GM18870 (cell line): ENCODE measurements at regions not wholly inside any gene's neighbourhood (a gene's known extent, or its start where the extent isn't known, plus 50 kb on each side); places are given as distances from the start of the nearest gene placed in this dataset.
"Not testable (repeated sequence)": the region's sequence is repeated elsewhere in the genome, so short reads cannot be mapped to it uniquely, and the experiment has no call there.

Experiments used
- ATAC-seq: cut with Tn5 transposase; IDR thresholded peaks from one replicate; pipeline ENCODE4 v1.9.1; 2021; ENCODE audit warnings: moderate library complexity; ENCODE audit not compliant: unreplicated experiment

DNA sequence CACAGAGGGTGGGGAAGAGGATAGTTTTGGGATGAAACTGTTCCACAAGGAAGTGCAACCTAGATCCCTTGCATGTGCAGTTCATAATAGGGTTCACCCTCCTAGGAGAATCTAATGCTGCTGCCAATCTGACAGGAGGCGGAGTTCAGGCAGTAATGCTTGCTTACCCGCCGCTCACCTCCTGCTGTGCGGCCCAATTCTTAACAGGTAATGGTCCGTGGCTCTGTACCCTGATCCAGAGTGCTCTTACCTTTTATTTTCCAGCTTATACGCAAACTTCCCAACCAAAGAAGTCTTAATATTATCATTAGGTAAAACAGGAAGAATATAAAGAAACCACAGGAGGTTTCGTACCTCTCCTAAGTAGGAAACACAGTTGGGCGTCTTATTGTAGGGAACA, 82.7 kb upstream of the CD302 start:
- no peak for ATAC-seq

DNA sequence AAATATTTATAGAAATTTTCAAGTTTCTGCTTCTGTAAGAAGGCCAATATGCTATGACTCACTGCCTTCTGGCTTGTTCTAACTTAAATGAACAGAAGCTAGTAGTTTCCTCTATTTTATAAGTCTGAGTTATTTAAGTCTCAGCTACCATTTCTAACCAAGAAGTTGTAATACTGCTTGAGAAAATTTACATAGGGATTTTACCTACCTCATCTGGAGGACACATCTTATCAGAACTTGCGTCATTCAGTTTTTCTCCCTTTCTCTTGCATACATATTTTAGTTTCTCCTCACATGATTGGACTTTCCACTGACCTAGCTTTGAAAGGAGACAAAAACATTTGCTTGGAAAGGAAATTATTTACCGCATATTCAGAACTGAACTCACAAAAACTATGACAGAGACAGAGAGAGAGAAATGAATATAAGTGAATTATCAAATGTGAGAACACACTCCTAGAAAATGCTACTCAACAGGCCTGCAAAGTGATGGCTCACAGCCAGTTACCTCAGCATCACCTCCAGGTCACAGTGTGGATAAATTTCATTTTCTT, 81.1 kb upstream of the CD302 start:
- ATAC-seq = peak; percentile 90

DNA sequence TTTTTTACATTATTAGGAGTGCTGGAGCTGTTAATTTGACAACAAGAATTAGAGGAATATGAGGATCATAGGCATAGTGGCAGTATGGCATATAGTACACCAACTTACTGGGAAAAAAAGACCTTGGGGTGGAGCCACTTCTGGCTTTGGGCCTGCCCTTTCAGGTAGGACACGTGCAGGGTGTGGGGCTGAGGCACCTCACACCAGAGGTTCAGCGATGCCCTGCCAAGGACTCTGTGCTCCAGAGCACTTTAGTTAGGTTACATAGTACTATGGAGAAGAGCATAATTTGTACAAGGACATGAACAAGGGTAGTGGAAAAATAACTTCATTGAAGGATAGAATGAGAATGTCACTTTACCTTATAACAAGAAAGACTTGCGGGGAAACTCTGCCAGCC, 77.1 kb upstream of the CD302 start:
- no peak for ATAC-seq

DNA sequence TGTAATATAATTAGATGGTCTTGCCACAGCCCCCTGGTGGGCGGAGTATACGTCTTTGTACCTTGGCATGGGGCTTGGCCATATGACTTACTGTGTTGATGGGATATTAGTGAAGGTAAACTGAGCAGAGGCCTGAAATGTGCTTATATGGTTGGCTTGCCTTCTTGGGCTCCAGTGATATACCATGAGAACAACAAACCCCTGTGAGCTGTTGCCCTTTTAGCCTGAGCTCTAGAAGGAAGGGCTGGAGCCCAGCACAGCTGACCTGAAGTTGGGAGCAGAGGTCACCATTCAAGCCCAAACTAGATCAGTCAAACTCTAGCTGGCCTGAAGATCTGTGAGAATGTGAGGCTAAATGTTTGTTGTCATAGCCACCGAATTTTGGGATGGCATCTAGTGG, 75.2 kb upstream of the CD302 start:
- ATAC-seq = no peak

DNA sequence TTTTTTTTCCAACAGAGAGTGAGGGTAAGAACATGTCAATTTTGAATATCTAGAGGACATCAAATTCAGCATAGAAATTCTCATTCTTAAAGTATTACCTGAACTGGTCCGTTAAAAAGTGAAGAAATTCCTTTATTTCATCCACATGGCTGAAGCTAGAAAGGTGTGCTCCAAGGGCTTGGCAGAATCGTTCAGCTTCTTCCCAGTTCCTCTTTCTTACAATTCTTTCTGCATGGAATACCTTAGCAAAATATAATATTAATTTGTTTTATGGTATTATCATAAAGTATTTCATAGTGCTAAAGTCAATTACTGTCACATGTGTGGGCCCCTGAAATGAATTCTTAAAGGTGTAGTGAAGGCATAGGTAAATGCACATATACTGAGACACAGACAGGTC, 74.3 kb upstream of the CD302 start:
- no peak for ATAC-seq

DNA sequence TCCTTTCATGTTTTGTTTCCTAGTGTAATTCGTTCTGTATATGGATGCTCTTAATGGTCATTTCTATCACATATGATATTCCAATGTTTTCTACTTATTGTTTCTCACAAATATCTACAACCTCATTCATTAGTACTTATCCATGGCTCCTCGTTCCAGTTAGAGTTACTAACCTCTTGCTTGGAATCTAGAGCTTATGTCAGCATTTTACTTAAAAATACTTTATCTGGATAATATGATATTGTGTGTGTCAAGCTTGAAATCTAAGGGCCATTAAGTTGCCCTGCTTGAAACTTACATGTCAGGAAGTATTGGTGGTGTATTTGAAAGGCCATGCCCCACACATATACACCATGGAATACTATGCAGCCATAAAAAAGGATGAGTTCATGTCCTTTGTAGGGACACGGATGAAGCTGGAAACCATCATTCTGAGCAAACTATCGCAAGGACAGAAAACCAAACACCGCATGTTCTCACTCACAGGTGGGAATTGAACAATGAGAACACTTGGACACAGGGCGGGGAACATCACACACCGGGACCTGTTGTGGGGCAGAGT, 70.7 kb upstream of the CD302 start:
- ATAC-seq = not testable (repeated sequence)

DNA sequence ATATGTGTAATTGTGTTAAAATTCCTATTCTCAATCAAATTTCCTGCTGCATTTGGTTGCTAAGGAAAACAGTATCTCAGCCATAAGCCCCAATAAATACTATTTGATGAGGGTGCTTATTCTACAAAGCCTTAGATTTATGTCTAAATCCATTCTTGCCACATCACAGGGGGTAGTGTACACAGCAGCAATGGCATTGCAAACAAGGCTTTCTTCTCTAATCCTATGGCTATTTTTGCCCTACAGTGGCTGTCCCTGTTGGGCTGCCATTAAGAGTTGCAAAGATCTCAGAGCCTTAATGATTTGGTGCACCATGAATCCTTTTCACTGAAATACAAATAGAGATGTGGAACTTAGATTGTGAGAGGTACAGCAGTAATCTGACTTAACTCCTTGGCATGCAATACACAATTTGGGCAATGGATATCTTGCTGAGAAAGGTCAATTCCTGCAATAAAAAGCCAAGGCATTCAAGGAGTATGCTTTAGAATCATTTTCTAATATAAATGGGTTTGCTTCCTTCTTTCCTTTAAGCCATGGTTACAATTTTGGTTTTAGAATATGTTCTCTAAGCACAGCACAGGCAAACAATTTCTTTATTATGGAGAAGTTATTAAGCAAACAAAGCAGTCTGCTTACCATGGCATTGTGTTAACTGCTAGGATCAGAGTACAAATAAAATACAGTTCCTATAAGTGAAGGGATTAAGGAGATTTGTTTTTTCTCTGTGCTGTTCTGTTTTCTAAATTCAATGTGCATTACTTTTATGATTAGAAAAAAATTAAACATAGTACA, 69.8 kb upstream of the CD302 start:
- ATAC-seq = no peak

DNA sequence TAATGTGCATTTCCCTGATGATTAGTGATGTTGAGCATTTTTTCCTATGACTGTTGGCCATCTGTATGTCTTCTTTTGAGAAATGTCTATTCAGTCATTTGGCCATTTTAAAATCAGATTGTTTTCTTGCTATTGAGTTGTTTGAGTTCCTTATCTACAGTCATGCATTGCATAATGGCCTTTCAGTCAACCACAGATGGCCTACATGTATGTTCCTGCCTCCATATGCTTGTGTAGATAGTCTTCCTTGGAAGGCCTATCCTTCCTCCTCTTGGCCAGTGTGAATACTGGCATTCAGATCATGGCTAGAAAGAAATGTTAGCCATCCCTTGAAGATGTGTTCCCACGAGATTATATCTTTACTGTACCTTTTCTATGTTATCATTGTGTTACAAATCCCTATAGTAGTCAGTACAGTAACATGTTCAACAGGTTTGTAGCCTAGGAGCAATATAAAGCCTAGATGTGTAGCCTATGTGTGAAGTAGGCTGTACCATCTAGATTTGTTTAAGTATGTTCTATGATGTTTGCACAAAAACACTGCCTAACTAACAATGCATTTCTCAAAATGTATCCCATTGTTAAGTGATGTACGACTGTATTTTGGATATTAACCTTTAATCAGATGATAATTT, 65.6 kb upstream of the CD302 start:
- ATAC-seq = no peak

DNA sequence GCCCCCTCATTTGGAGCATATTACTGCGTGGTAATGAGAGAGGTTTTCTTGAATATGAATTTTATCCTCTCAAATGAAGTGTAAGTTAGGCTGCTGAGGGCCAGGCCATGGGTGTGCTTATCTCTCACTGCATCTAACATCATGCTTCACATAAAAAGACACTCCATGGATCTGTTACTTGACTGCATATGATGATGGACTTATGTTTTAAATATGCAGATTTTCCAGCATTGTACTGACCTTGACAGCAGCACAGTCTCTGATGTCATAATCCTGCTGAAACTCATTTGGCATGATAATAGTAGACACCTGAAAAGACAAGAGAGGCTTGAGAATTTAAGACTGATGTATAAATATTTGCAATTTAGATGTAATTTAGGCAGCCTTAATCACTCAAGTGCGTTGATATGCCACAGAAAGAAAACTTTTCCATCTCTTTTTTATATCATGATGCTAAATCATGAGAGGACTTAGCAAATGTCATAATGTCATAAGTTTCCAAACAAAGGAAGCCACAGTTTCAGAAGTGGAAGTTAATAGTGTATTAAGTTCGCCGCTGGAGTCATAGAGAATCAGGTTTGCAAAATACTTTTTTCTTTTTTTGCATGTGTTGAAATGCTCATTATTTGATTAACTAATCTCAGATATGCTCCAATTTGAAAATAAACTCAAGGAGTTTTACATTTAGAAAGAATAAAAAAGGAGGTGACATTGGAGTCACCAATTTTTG, 62.7 kb upstream of the CD302 start:
- no peak for ATAC-seq

DNA sequence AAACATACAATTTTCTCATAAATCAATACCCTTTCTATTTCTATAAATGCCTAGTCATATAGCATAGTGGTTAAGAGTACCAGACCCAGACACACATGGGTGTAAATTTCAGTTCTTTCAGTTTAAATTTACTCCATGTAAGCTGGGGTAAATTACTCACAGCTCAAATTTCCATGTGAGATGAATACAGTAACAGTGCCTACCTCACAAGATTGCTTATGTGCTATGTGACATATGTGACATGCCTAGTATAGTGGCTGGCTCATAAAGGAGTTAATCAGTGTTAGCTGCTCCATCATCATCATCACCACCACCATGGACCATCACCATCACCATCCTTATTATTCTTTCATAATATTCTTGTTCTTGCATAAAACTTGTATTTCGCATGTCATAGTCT, 61.6 kb upstream of the CD302 start:
- no peak for ATAC-seq

DNA sequence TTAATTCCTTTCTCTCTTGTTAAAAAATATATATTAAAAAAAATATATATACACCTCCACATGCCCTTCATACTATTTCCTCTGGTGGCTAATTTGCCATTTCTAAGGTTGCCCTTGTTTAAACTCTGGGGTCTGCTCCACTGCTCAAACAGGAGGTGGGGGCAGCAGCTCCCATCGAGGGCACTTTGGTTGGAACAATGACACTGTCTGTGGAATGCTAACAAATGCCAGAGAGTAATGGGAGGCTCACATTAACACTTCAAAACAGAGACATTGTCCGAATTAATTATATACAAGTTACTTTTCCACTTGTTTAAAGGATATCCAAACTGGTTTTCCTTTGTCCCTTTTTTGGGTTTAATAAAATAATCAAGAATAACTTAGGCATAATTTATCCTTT, 58.8 kb upstream of the CD302 start:
- ATAC-seq = no peak

DNA sequence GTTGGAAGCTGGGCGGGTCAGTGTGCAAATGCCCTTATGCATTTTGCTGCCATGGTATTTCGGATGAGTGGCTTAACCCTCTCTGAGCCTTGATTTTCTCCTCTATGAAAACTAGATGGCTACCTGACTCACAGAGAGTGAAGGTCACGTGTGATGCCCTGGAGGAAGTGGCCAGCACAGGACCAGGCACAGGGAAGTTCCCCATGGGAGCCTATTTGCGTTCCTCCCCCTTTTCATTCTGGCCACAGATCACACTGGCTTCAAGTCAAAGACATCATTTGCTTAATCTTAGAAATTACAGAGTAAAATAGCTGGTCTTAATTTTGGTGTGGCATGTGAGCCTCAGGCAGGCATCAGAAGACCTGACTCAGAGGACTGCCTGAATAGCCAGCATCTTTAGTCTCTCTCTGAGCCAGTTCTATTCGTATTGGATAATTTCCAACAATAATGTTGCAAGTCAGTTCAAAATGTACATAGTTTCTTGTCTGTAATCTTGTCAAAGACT, 57.6 kb upstream of the CD302 start:
- ATAC-seq = no peak

DNA sequence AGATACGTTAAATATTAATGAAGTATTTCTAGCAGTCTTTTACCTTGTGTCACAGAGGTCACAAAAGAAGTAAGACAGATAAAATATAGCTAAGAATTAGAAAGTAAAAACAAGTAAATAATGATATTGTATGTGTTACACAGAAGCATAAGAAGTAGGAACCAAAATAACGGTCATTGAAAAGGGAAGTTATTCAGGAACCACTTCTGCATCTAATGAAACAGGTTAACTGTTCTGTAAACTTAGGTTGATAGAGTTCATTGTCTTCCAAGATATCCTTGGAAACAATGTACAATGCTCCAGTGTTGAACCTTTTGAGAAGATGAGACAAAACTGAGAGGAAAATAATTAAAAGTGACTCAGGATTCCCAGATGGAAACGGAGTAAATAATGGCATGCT, 57.1 kb upstream of the CD302 start:
- ATAC-seq = no peak

DNA sequence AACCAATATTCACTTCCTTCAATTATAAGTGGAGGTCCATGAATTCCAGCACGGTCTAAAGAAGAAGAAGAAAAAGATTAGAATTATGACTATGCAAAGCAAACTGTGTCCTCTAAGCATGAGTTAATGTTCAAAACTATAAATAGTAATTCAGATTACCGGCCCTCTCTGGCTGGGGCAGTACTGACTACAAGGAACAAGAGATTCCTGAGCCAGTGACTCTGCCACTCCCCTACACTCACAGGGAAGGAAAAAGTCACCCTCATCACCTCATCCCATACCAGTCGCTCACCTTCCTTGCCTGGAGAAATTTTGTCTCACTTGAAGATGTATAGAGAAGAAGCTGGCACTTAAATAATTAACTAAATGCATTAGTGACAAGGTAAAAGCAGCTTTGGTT, 56.5 kb upstream of the CD302 start:
- ATAC-seq = no peak

DNA sequence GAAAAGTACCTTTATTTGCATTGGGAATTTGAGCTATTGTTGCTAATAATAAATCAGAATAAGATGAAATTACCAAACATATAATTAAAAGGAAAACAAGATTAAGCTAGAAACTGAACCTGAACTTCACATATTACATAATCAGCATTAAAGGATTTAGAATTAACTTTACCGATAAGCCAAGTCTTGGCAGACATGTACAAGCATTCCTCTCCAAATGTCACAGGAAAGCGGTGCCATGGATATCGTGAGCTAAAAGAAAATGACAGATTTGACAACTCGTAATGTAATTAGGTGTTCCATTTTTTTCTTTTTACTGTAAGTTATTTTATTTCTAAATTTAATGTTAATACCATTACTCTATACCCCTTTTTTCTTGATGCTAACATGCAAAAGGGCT, 55.1 kb upstream of the CD302 start:
- no peak for ATAC-seq

DNA sequence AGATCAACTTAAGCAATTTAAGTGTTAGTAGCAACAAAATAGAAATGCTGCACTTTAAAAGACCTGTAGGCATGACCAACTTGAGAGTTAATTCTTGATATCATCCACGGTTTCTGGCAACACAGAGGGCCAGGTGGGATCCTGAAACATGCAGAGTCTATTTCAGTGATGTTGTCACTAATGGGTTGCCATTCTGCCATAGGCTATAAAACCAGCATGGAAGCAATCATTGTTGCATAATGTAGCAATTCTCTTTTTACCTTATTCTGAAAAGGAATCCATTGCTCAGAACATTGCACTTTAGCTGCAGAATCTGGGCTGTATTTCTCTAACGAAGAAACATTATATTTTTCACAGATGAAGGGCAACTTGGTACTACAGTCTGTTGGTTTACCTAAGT, 53.9 kb upstream of the CD302 start:
- no peak for ATAC-seq

DNA sequence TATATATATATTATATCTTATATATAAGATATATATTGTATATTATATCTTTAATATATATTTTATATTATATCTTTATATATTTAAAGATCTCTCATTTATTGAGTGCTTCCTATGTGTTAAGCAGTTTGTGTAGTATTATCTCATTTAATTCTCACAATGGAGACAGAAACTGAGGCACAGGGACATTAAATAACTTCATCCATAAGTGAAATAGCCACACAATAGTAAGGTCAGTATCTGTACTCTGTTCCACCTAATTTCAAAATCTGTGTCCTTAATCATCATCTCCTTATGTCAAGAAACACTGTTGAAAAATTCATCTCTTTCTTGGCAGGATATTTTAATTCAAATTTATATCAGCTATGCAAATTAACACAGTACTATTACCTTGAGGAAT, 52.8 kb upstream of the CD302 start:
- no peak for ATAC-seq

DNA sequence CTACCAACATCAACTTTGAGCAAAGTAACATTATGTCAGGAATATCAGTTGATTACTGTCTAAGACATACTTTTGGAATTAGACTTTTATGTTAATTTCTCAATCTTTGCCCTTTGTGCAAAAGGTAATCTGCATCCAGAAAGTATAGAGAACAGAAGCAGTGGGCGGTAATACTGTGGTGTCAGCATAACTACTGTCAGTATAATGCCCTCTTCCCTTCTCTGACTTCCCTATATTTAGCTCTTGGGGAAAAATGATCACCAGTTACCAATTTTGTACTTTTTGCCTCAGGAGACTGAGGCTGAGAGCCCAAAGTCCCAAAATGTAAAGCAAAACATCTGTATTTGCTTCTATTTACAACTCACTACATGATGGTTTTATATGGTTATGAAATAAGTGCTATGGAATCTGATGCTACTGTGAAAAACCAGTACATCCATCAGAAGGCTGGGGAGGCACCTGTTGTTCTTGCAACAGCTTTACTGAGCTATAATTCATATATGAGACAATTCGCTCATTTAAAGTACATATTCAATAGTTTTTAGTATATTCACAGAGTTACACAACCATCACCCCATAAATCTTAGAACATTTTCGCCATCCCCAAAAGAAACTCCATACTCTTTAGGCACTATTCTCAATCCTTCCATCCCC, 51.3 kb upstream of the CD302 start:
- ATAC-seq = no peak
